K562 (cell line): ENCODE measurements at regions not wholly inside any gene's neighbourhood (a gene's known extent, or its start where the extent isn't known, plus 50 kb on each side); places are given as distances from the start of the nearest gene placed in this dataset.

ENCODE experiments used
- ATAC-seq: fragments of 200-7000 bp; cut with Tn5 transposase; 3 replicates; pipeline ENCODE4 v1.9.1; 2020; ENCODE audit warnings: moderate library complexity
- BruUV-seq: library from RNA; stranded (reverse); fragments of 400-500 nt; replicated peaks from 2 replicates; lab custom pipeline; 2021; lab: Mats Ljungman, UMichigan
- CTCF ChIA-PET: fragments of 300-600 bp; formaldehyde crosslinking; extraction: SDS; loops from one replicate; lab custom pipeline; 2021; ENCODE audit warnings: low intra/inter-chr PET ratio; lab: Yijun Ruan, JAX
- POLR2A ChIA-PET: fragments of 300-600, 350-650 bp; sonication (Branson Sonifier 250); formaldehyde crosslinking; extraction: SDS; loops from one replicate; lab custom pipeline; 2021; ENCODE audit warnings: antibody characterized with exemption, inconsistent platforms; lab: Yijun Ruan, JAX
- DNase-seq, 4 experiments: peaks; one replicate each; pipeline versions ENCODE4 v3.0.0 to v3.0.0-alpha.2; 2011 to 2018; ENCODE audit warnings: low spot score in 3 of 4, mixed read lengths in 3 of 4; ENCODE audit errors: extremely low read depth in 1 of 4
- FAIRE-seq: peaks from 2 replicates; lab custom pipeline; 2011; peaks lifted over from hg19 to GRCh38; lab: Jason Lieb, UNC
- H2AFZ ChIP-seq: 2 replicates; pipeline ENCODE4 v1.6.0; 2011; ENCODE audit warnings: low read depth, low read length, control low read depth, inconsistent platforms
- H3K27ac ChIP-seq: fragments of 200-600 bp; 3 replicates; pipeline ENCODE4 v1.8.0; 2011; ENCODE audit warnings: low read depth, mild to moderate bottlenecking, control low read depth, inconsistent platforms, low read length, moderate library complexity, mixed read lengths; ENCODE audit errors: extremely low read depth
- H3K27me3 ChIP-seq, 2 experiments: fragments of 300-600 bp in 1 of 2; 2 replicates in 1 of 2; 3 replicates in 1 of 2; pipeline versions ENCODE4 v1.6.0 to v1.8.0; 2011; ENCODE audit warnings: inconsistent platforms in 2 of 2, low read length in 2 of 2, mild to moderate bottlenecking in 1 of 2, mixed read lengths in 1 of 2, moderate library complexity in 1 of 2; ENCODE audit not compliant: control insufficient read depth in 2 of 2, insufficient read depth in 2 of 2
- H3K36me3 ChIP-seq: fragments of 300-600 bp; 3 replicates; pipeline ENCODE4 v1.8.0; 2011; ENCODE audit warnings: mild to moderate bottlenecking, low read length, inconsistent platforms; ENCODE audit not compliant: control insufficient read depth, insufficient read depth
- H3K4me1 ChIP-seq, 2 experiments: fragments of 200-600 bp in 1 of 2; replicated peaks in 1 of 2; 2 replicates in 1 of 2; 3 replicates in 1 of 2; pipeline versions ENCODE4 v1.5.1 to v1.8.0; 2011; ENCODE audit warnings: inconsistent platforms in 2 of 2, low read length in 2 of 2, mild to moderate bottlenecking in 1 of 2, mixed read lengths in 1 of 2, moderate library complexity in 1 of 2; ENCODE audit not compliant: control insufficient read depth in 2 of 2, insufficient read depth in 2 of 2
- H3K4me2 ChIP-seq: 2 replicates; pipeline ENCODE4 v1.6.1; 2011; ENCODE audit warnings: low read length, control low read depth, inconsistent platforms, mixed read lengths; ENCODE audit not compliant: insufficient read depth
- H3K4me3 ChIP-seq: fragments of 200-600 bp; sonication (generic), shearing (Covaris generic); 2 replicates; pipeline ENCODE4 v1.5.1; 2016; ENCODE audit warnings: control low read depth, inconsistent platforms
- H3K79me2 ChIP-seq: fragments of 200-600 bp; 3 replicates; pipeline ENCODE4 v1.8.0; 2011; ENCODE audit warnings: low read length, inconsistent platforms; ENCODE audit not compliant: control insufficient read depth, insufficient read depth
- H3K9ac ChIP-seq, 2 experiments: 2 replicates each; pipeline versions ENCODE4 v1.6.0 to v1.6.1; 2011; ENCODE audit warnings: low read depth in 2 of 2, low read length in 2 of 2, control low read depth in 1 of 2, inconsistent platforms in 1 of 2, mild to moderate bottlenecking in 1 of 2, mixed read lengths in 1 of 2; ENCODE audit not compliant: insufficient read depth in 1 of 2
- H3K9me1 ChIP-seq: one replicate; pipeline ENCODE4 v1.6.0; 2011; ENCODE audit warnings: inconsistent platforms, mild to moderate bottlenecking, low read length, moderate library complexity; ENCODE audit not compliant: control insufficient read depth, insufficient read depth
- H3K9me3 ChIP-seq: replicated peaks from 2 replicates; pipeline ENCODE4 v1.5.1; 2011; ENCODE audit warnings: low read depth, low read length, inconsistent platforms; ENCODE audit not compliant: control insufficient read depth, insufficient read depth
- H4K20me1 ChIP-seq: replicated peaks from 2 replicates; pipeline ENCODE4 v1.6.1; 2011; ENCODE audit warnings: low read length, inconsistent platforms, mixed read lengths; ENCODE audit not compliant: control insufficient read depth, insufficient read depth
- CBX3 ChIP-seq, 2 experiments: IDR thresholded peaks; 1 replicate in 1 of 2; 2 replicates in 1 of 2; pipeline ENCODE4 v1.6.1; 2012; ENCODE audit warnings: inconsistent platforms in 2 of 2, low read length in 2 of 2, borderline replicate concordance in 1 of 2, control low read depth in 1 of 2
- CREBBP ChIP-seq: IDR thresholded peaks from one replicate; pipeline ENCODE4 v1.6.1; 2012; ENCODE audit warnings: low read depth, mild to moderate bottlenecking, control low read depth, inconsistent platforms, low read length
- ETV5 ChIP-seq: sonication (generic); formaldehyde crosslinking; IDR thresholded peaks from 2 replicates; pipeline ENCODE4 v1.4.0; 2020; ENCODE audit warnings: low read depth, mild to moderate bottlenecking, missing genetic modification reagents
- HDAC6 ChIP-seq: IDR thresholded peaks from 2 replicates; pipeline ENCODE4 v1.6.1; 2012; ENCODE audit warnings: low read depth, mild to moderate bottlenecking, control low read depth, inconsistent platforms, low read length, moderate library complexity
- KAT2B ChIP-seq: IDR thresholded peaks from one replicate; pipeline ENCODE4 v1.6.1; 2012; ENCODE audit warnings: low read depth, mild to moderate bottlenecking, control low read depth, inconsistent platforms, low read length, moderate library complexity
- LARP7 ChIP-seq: fragments of 450-650 bp; IDR thresholded peaks from 2 replicates; pipeline ENCODE4 v1.6.1; 2016
- MAFK ChIP-seq: IDR thresholded peaks from 2 replicates; pipeline ENCODE4 v1.6.1; 2011; ENCODE audit warnings: low read length, improper control_type of control experiment
- MED1 ChIP-seq: sonication (generic); formaldehyde crosslinking; IDR thresholded peaks from 2 replicates; pipeline ENCODE4 v1.8.1; 2023; ENCODE audit warnings: missing genetic modification reagents, borderline replicate concordance
- MTA2 ChIP-seq: fragments of 450-650 bp; IDR thresholded peaks from 2 replicates; pipeline ENCODE4 v1.6.1; 2016; ENCODE audit warnings: low read depth
- RUNX1 ChIP-seq: sonication (generic); IDR thresholded peaks from 2 replicates; pipeline ENCODE4 v1.6.1; 2016; ENCODE audit warnings: antibody characterized with exemption, low read depth
- SMAD4 ChIP-seq: fragments of 250-450 bp; sonication (Bioruptor Pico); conservative IDR thresholded peaks from 2 replicates; pipeline ENCODE4 v1.8.0; 2021; ENCODE audit warnings: inconsistent platforms, mild to moderate bottlenecking, moderate library complexity
- SREBF1 ChIP-seq: fragments of 150-350 bp; IDR thresholded peaks from 2 replicates; pipeline ENCODE4 v1.6.1; 2014; ENCODE audit warnings: antibody characterized with exemption, low read depth, low read length, borderline replicate concordance
- STAG1 ChIP-seq: sonication (generic); formaldehyde crosslinking; IDR thresholded peaks from 2 replicates; pipeline ENCODE4 v1.5.0; 2020; ENCODE audit warnings: missing genetic modification reagents, borderline replicate concordance
- TCF7 ChIP-seq: sonication (generic); IDR thresholded peaks from 2 replicates; pipeline ENCODE4 v1.6.1; 2016; ENCODE audit warnings: antibody characterized with exemption, borderline replicate concordance
- TSC22D4 ChIP-seq: fragments of 450-650 bp; IDR thresholded peaks from 2 replicates; pipeline ENCODE4 v1.6.1; 2016; ENCODE audit warnings: missing genetic modification characterization, missing biosample characterization, control low read depth
- WHSC1 ChIP-seq: IDR thresholded peaks from one replicate; pipeline ENCODE4 v1.6.1; 2012; ENCODE audit warnings: low read length, control low read depth, inconsistent platforms
- ZNF224 ChIP-seq: sonication (generic); formaldehyde crosslinking; IDR thresholded peaks from 2 replicates; pipeline ENCODE4 v1.8.0; 2022; ENCODE audit warnings: mild to moderate bottlenecking, missing genetic modification reagents
- ZNF311 ChIP-seq: fragments of 250-450 bp; sonication (Bioruptor Pico); IDR thresholded peaks from 2 replicates; pipeline ENCODE4 v1.4.0; 2020; ENCODE audit warnings: mild to moderate bottlenecking, moderate library complexity
- ZNF408 ChIP-seq: fragments of 250-450 bp; sonication (Bioruptor Pico); IDR thresholded peaks from 2 replicates; pipeline ENCODE4 v1.4.0; 2020; ENCODE audit warnings: low read depth, mild to moderate bottlenecking, moderate library complexity
- ZNF551 ChIP-seq: fragments of 250-450 bp; sonication (Bioruptor Pico); IDR thresholded peaks from 2 replicates; pipeline ENCODE4 v1.5.0; 2021; ENCODE audit warnings: mild to moderate bottlenecking, moderate library complexity
- WGBS: fragments of 100-300 bp; shearing (Covaris generic); methylation state at CpG from one replicate; pipeline ENCODE4 v1.1.6; 2016; ENCODE audit warnings: low coverage, mixed read lengths; ENCODE audit not compliant: insufficient coverage; ENCODE audit errors: missing lambda C conversion rate; 5-methylcytosine and 5-hydroxymethylcytosine counted together
- in situ Hi-C: fragments of 300-500 bp; cut with MboI; formaldehyde crosslinking; loops from 4 replicates; pipeline ENCODE4 v1.15.0; 2018; ENCODE audit warnings: inconsistent platforms, mixed read lengths
- intact Hi-C: fragments of 100-400 bp; cut with micrococcal nuclease; formaldehyde crosslinking; loops from 2 replicates; pipeline ENCODE4 v1.14.2; 2022

DNA sequence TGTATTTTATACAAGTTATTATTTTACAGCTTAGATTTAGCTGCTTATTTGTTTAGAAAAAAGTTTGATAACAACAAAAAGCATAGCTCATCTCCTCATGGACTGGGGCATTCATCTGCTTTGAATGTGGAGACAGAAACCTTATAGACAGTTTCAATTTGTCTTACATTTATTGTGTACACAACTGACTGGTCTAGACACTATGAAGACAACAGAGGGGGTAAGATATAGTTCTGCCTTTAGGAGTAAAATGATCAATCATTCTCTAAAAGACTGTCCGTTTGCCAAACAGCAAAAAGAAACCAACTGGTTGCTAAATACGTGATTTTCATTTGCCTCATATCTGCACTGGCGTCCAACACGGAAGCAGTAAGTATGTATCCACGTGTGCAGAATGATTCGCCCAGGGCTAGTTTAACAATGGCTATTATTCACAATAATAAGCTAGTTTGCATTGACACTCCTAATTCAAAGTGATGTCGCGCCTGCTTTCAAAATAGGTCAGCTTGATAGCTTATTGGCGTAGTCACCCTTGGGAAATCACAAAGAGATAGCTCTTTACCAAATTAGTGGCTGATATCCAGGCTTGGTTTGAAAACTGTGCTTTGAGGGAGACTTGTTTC is 153.6 kb downstream of the BMP2 start (continued):
- TF ChIP-seq TCF7 (no peak), HDAC6 (no peak), MTA2 (no peak), WHSC1 (no peak), MAFK (no peak), MED1 (CRISPR knock-in tag) (no peak), SMAD4 (CRISPR knock-in tag) (no peak)

DNA sequence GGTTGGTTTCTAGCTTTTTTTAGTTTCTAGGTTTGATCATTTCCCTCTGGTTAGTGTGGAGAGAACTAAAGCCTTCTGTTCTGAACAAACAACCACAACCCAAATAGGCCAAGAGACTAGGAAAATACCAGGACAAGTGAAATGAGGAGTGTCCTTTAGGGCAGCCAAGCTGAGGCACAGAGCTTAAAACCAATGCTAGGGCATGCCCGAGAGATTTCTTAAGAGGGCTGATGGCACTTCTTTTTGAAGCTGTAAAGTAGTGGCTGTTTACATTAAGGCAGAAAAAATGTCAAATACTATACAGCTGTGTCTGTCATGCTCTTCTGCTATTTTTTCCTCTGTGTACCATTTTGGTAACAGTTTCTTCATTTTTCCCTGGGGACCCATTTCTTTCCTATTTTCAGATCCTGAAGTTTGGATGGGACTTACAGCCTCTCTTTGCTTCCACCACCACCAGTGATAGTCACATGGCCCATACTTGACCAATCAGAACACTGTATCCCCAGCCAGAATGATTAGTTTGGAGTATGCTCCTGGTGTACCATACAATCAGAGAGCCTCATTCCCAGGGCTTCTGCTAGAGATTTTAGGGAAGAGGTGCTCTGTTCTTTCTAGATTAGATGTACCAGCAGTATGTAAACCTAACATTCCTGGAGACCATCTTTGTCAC is 154.4 kb downstream of the BMP2 start:
- Histone ChIP-seq H3K9me1 (no peaks in the 10 kb centered on the region), H3K36me3 (no peaks in the 10 kb centered on the region), H2AFZ (no peak overlapping the region), H3K27me3 (no peaks in the 10 kb centered on the region), H3K79me2 (no peaks in the 10 kb centered on the region), H3K9me3 (no peaks in the 10 kb centered on the region), H3K9ac (no peak overlapping the region), H3K4me2 (no peak overlapping the region), H3K27ac (no peak overlapping the region), H4K20me1 (no peaks in the 10 kb centered on the region), H3K4me1 (no peaks in the 10 kb centered on the region), H3K4me3 (no peak overlapping the region)
- CTCF ChIA-PET = no interaction called here
- TF ChIP-seq TSC22D4 (tag) (no peak), ETV5 (CRISPR knock-in tag) (no peak), CREBBP (no peak), SREBF1 (no peak), ZNF408 (CRISPR knock-in tag) (no peak), ZNF311 (no peak), KAT2B (no peak), RUNX1 (no peak), LARP7 (no peak), ZNF224 (no peak), STAG1 (CRISPR knock-in tag) (no peak), ZNF551 (CRISPR knock-in tag) (no peak), CBX3 (IDR thresholded peaks at IDR 0.05; ENCODE audit: borderline replicate concordance in 1 of 2, low read length in 2 of 2) (no peak)
- no TSS peak for BruUV-seq
- DNase-seq = no peak
- intact Hi-C loops (no loop called here), in situ Hi-C loops (no loop called here)
- no peak for ATAC-seq
- no peak for FAIRE-seq
- 25% methylated on average over 1 of the region's 1 CpG for WGBS
- POLR2A ChIA-PET = no interaction called here
